ENCODE measurements at regions not wholly inside any gene's neighbourhood (a gene's known extent, or its start where the extent isn't known, plus 50 kb on each side); places are given as distances from the start of the nearest gene placed in this dataset.
"Not testable (repeated sequence)": the region's sequence is repeated elsewhere in the genome, so short reads cannot be mapped to it uniquely, and the experiment has no call there.

DNA sequence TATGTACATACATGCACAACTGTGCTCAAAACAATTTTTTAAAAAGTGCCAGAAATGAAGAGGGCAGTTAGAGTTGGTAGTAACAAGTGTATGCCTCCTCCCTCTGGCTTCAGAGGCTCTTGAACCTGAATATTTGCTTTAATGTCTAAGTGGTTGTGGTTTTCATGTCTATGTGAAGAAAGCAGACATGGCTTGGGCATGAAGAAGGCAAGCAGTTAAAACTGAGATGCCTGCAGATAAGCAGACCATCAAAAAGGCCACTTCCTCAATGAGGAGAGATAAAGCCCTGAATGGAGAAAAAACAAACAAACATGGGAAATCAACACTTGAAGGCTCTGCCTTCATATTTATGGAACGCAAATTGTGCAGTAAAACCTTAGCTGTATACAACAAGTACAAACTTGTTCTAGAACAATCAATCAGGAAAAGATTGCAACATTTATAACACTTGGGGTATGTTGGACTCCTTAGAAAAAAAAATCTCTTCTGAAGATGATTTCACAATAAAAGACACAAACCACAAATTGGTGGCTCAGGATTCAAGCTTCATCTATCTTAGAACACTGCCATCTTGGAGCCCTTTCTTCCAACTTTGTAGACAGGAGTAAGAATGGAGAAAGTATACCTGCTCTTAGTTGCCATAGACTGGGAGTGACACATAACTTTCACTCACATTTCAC, 52.7 kb upstream of the PLA2G4A start:
- DNase-seq (ENCODE audit: low spot score), result no peak

GRCh38 chr1:186775036-186775435, 53.7 kb upstream of the PLA2G4A start:
- DNase-seq (ENCODE audit: low spot score), result no peak

- DNase-seq (ENCODE audit: low spot score), result no peak
Observed at GRCh38 chr1:186772228-186772627, 56.5 kb upstream of the PLA2G4A start.

GRCh38 chr1:186770421-186770820, 58.3 kb upstream of the PLA2G4A start:
- no peak for DNase-seq (ENCODE audit: low spot score)

- DNase-seq (ENCODE audit: low spot score), result no peak
Observed at GRCh38 chr1:186768906-186769305, 59.8 kb upstream of the PLA2G4A start.

- no peak for DNase-seq (ENCODE audit: low spot score)
Observed at GRCh38 chr1:186765446-186765845, 63.3 kb upstream of the PLA2G4A start.

- peak; percentile 21 for DNase-seq (ENCODE audit: low spot score)
Observed at GRCh38 chr1:186763107-186763506, 65.6 kb upstream of the PLA2G4A start.

- DNase-seq (ENCODE audit: low spot score), result no peak
Observed at GRCh38 chr1:186762653-186763052, 66.1 kb upstream of the PLA2G4A start.

DNA sequence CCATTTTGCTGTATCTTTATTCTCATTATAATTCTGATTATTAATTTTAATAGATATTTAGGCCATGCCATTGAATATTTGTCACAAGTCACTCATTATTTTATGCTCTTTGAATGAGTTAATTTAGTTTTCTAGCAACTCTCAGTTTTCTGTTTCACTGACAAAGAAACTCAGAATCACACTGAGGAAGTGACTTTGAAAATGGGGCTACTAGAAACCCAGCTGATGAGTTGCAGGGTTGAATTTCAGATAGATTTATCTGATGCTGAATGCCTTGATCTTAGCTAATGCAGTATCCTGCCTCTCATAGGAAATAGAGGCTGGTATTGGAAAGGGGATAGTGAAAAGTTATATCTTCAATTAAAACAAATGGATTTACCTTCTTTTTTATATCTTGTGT, 67.4 kb upstream of the PLA2G4A start:
- DNase-seq (ENCODE audit: low spot score), result no peak

DNA sequence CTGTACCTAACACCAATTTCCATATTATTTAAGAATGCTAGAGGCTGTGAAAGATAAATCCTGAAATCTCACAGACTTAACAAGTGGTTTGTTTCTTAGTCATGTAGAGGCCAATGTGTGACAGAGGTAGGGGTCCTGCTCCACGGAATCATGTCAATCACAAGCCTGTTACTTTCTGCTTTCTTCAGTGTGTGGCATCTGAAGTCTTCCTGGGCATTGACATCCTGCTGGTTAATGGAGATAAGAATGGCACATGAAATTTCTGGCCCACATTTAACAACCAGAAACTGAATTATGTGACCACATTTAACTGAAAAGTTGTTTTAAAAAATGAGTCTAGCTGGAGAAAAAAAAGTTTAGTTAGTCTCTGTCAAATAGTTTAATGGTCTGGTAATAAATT, 68.3 kb upstream of the PLA2G4A start:
- no peak for DNase-seq (ENCODE audit: low spot score)

DNA sequence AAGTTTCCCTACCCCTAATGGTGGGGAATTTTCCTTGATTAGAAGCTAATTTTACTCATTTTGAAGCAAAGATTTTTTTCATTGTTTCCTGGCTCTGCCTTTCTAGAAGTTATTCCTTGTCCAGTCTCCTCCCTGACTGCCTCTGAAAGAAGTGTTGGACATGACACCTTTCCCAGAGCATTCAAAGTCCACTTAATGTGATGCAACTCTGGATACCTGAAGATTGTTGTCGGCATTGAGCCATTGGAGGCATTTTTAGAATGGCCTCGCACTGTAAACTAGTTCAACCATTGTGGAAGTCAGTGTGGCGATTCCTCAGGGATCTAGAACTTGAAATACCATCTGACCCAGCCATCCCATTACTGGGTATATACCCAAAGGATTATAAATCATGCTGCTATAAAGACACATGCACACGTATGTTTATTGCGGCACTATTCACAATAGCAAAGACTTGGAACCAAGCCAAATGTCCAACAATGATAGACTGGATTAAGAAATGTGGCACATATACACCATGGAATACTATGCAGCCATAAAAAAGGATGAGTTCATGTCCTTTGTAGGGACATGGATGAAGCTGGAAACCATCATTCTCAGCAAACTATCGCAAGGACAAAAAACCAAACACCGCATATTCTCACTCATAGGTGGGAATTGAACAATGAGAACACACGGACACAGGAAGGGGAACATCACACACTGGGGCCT, 69.7 kb upstream of the PLA2G4A start:
- DNase-seq (ENCODE audit: low spot score), result not testable (repeated sequence)

GRCh38 chr1:186757851-186758250, 70.9 kb upstream of the PLA2G4A start:
- DNase-seq (ENCODE audit: low spot score), result no peak

- no peak for DNase-seq (ENCODE audit: low spot score)
Observed at GRCh38 chr1:186754542-186755145, 74.1 kb upstream of the PLA2G4A start.

- no peak for DNase-seq (ENCODE audit: low spot score)
Observed at GRCh38 chr1:186753241-186753640, 73.0 kb upstream of the PTGS2 start.

- DNase-seq (ENCODE audit: low spot score), result no peak
Observed at GRCh38 chr1:186750257-186750656, 70.0 kb upstream of the PTGS2 start.

- no peak for DNase-seq (ENCODE audit: low spot score)
Observed at GRCh38 chr1:186749820-186750219, 69.6 kb upstream of the PTGS2 start.

- DNase-seq (ENCODE audit: low spot score), result no peak
Observed at GRCh38 chr1:186747661-186748060, 67.4 kb upstream of the PTGS2 start.

DNA sequence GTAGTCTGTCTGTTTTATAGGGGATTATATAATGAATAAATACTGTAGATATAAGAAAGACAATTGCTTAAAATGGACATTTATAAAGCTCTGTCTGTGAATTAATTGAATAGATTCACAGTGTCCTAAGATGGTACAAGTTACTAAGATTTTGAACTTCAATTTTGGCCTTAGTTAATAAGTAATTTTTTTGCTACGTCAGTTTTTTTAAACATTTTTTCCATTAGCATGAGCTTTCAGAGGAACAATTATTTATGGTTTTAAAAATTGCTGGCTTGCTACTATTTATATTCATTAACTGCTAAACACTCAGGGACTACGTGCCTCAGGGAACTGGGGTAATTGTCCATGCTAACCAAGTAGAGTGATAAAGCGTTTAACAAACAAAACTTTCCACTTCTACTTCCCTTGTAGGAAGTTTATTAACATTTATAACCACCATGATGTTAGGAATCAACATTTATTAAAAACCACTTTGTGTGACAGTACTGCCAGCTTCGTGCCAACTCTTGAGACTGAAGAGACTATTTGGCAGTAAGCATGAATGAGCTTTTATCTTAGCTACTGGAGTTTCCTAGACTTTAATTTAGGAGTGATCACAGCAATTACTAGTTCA, 65.4 kb upstream of the PTGS2 start:
- DNase-seq (ENCODE audit: low spot score), result no peak

GRCh38 chr1:186741640-186742039, 61.4 kb upstream of the PTGS2 start:
- DNase-seq (ENCODE audit: low spot score), result no peak

DNA sequence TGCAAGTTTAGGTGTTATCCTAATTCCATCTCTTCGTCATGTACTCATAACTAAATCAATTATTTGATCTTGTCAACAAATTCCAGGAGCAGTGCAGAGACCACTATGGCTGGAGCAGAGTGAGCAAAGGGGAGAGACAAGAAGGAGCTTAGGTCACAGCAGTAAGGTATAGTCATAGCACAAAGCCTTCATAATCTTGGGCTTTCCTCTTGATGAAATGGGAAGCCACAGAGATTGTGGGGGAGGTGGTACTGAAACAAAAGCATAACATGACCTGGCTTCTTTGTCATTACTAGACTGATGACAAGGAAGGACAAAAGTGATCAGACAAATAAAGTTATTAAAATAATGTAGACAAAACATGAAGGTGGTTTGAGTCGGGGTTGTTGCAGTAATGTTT, 60.1 kb upstream of the PTGS2 start:
- DNase-seq (ENCODE audit: low spot score), result no peak

DNA sequence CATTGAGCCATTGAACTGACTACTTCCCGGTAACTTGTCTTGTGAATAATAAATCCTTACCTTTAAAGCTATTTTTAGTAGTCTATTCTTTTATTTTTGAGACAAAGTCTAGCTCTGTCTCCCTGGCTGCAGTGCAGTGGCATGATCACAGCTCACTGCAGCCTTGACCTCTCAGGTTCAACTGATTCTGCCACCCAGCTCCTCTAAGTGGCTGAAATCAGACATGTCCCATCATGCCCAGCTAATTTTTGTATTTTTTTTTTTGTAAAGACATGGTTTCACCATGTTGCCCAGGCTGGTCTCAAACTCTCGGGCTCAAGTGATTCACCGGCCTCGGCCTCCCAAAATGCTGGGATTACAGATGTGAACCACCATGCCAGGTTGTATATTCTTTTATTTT, 59.3 kb upstream of the PTGS2 start:
- DNase-seq (ENCODE audit: low spot score), result no peak

GRCh38 chr1:186738926-186739325, 58.7 kb upstream of the PTGS2 start:
- DNase-seq (ENCODE audit: low spot score), result no peak
